ENCODE measurements at regions not wholly inside any gene's neighbourhood (a gene's known extent, or its start where the extent isn't known, plus 50 kb on each side); places are given as distances from the start of the nearest gene placed in this dataset.

- Mint-ChIP-seq H3K27me3 (no peaks in the 10 kb centered on the region), H3K36me3 (no peaks in the 10 kb centered on the region), H3K27ac (no peak overlapping the region), H3K4me1 (no peaks in the 10 kb centered on the region), H3K9me3 (no peaks in the 10 kb centered on the region), H3K4me3 (no peak overlapping the region)
- Histone ChIP-seq H3K4me1 (ENCODE audit: insufficient read depth, low read length) (no peaks in the 10 kb centered on the region), H3K27me3 (ENCODE audit: insufficient read depth, low read length) (no peaks in the 10 kb centered on the region), H3K27ac (ENCODE audit: low read depth, low read length) (no peak overlapping the region), H3K4me3 (ENCODE audit: low read length in 2 of 2) (no peak overlapping the region), H3K36me3 (ENCODE audit: insufficient read depth, low read length) (no peaks in the 10 kb centered on the region), H3K9me3 (ENCODE audit: control insufficient read depth in 1 of 2, low read length in 2 of 2) (no peaks in the 10 kb centered on the region)
- CTCF ChIA-PET (ENCODE audit: partially characterized antibody) = no interaction called here
- POLR2A ChIA-PET (ENCODE audit: partially characterized antibody) = no interaction called here
- no peak for DNase-seq
- intact Hi-C loops (cut with micrococcal nuclease) = no loop called here
Observed at GRCh38 chr13:37381502-37381901, 217.1 kb downstream of the POSTN start.

DNA sequence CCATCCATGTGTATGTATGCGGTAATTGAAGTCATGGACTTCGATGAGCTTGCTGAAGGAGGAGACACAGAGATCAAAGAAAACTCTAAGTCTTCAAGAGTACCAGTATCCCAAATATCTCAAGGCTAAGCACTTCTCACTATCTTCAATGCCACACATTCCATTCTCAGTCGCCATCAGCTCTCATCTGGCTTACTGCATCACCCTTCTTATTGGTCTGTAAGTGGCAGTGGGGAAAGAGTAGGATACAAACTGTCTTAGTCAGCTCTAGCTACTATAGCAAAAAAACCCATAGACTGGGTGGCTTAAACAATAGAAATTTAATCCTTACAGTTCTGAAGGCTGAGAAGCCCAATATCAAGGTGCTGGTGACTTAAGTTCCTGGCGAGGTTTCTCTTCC, 218.7 kb downstream of the POSTN start:
- no peaks in the 10 kb centered on the region for H3K27me3 Mint-ChIP-seq
- no peaks in the 10 kb centered on the region for H3K27me3 ChIP-seq (ENCODE audit: insufficient read depth, low read length)
- H3K9me3 ChIP-seq (ENCODE audit: control insufficient read depth in 1 of 2, low read length in 2 of 2) = no peaks in the 10 kb centered on the region
- ChIA-PET POLR2A (ENCODE audit: partially characterized antibody) (no interaction called here), CTCF (ENCODE audit: partially characterized antibody) (no interaction called here)
- H3K27ac ChIP-seq (ENCODE audit: low read depth, low read length) = no peak overlapping the region
- intact Hi-C loops (cut with micrococcal nuclease) = no loop called here
- H3K4me3 ChIP-seq (ENCODE audit: low read length in 2 of 2) = no peak overlapping the region
- H3K4me3 Mint-ChIP-seq = no peak overlapping the region
- H3K36me3 ChIP-seq (ENCODE audit: insufficient read depth, low read length) = no peaks in the 10 kb centered on the region
- H3K27ac Mint-ChIP-seq = no peak overlapping the region
- H3K9me3 Mint-ChIP-seq = no peaks in the 10 kb centered on the region
- DNase-seq = no peak
- no peaks in the 10 kb centered on the region for H3K4me1 ChIP-seq (ENCODE audit: insufficient read depth, low read length)
- no peaks in the 10 kb centered on the region for H3K4me1 Mint-ChIP-seq
- no peaks in the 10 kb centered on the region for H3K36me3 Mint-ChIP-seq

DNA sequence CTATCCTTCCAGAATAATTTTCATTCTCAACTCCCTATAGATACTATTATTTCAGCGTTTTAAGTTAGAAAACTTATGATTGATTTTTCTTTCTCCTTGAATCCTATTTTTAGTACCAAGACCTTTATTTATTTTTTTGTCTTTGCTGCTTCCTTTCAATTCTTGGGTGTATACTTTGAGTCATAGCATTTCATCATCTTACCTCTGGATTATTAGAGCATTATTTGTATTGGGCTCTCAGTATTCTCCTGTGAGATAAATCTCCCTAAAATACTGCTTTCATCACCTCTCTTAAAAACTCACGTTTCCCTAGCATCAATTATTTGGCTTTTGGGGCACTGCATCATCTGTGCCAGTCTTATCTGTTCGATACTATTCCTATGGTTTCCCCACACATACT, 222.8 kb downstream of the POSTN start:
- no peak for DNase-seq
- no peaks in the 10 kb centered on the region for H3K4me1 ChIP-seq (ENCODE audit: insufficient read depth, low read length)
- H3K27me3 ChIP-seq (ENCODE audit: insufficient read depth, low read length) = no peaks in the 10 kb centered on the region
- no peaks in the 10 kb centered on the region for H3K27me3 Mint-ChIP-seq
- intact Hi-C loops (cut with micrococcal nuclease) = no loop called here
- H3K36me3 ChIP-seq (ENCODE audit: insufficient read depth, low read length) = no peaks in the 10 kb centered on the region
- CTCF ChIA-PET (ENCODE audit: partially characterized antibody) = no interaction called here
- H3K4me1 Mint-ChIP-seq = no peaks in the 10 kb centered on the region
- POLR2A ChIA-PET (ENCODE audit: partially characterized antibody) = no interaction called here
- H3K9me3 Mint-ChIP-seq = peaks cover 0 to 2% (median 0%) of the 10 kb centered on the region in 8 donors
- H3K27ac Mint-ChIP-seq = no peak overlapping the region
- H3K27ac ChIP-seq (ENCODE audit: low read depth, low read length) = no peak overlapping the region
- no peaks in the 10 kb centered on the region for H3K36me3 Mint-ChIP-seq
- no peak overlapping the region for H3K4me3 ChIP-seq (ENCODE audit: low read length in 2 of 2)
- no peaks in the 10 kb centered on the region for H3K9me3 ChIP-seq (ENCODE audit: control insufficient read depth in 1 of 2, low read length in 2 of 2)
- no peak overlapping the region for H3K4me3 Mint-ChIP-seq

DNA sequence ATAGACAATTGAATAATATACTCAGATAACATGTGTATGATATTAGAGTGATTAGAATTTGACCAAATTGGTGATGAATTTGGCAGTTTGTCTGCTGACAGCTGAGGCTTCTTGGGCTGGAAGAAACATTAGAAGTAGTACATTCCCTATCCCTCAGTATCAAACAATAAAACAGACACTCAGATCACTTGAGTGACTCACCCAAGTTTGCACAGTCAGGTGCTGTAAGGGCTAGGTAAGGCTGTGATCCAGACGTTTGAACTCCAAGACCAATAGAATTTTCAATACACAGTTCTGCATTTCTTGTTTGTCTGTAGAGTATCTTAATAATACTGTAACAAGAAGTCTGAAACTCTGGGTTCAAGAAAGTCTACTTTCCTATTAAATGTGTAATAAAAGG, 223.5 kb downstream of the POSTN start:
- H3K4me1 Mint-ChIP-seq = no peaks in the 10 kb centered on the region
- Histone ChIP-seq H3K4me1 (ENCODE audit: insufficient read depth, low read length) (no peaks in the 10 kb centered on the region), H3K4me3 (ENCODE audit: low read length in 2 of 2) (no peak overlapping the region), H3K36me3 (ENCODE audit: insufficient read depth, low read length) (no peaks in the 10 kb centered on the region), H3K27ac (ENCODE audit: low read depth, low read length) (no peak overlapping the region), H3K9me3 (ENCODE audit: control insufficient read depth in 1 of 2, low read length in 2 of 2) (no peaks in the 10 kb centered on the region), H3K27me3 (ENCODE audit: insufficient read depth, low read length) (no peaks in the 10 kb centered on the region)
- H3K36me3 Mint-ChIP-seq = no peaks in the 10 kb centered on the region
- peaks cover 0 to 2% (median 0%) of the 10 kb centered on the region in 8 donors for H3K9me3 Mint-ChIP-seq
- intact Hi-C loops (cut with micrococcal nuclease) = no loop called here
- DNase-seq = no peak
- H3K27ac Mint-ChIP-seq = no peak overlapping the region
- CTCF ChIA-PET (ENCODE audit: partially characterized antibody) = no interaction called here
- POLR2A ChIA-PET (ENCODE audit: partially characterized antibody) = no interaction called here
- no peak overlapping the region for H3K4me3 Mint-ChIP-seq
- H3K27me3 Mint-ChIP-seq = no peaks in the 10 kb centered on the region

DNA sequence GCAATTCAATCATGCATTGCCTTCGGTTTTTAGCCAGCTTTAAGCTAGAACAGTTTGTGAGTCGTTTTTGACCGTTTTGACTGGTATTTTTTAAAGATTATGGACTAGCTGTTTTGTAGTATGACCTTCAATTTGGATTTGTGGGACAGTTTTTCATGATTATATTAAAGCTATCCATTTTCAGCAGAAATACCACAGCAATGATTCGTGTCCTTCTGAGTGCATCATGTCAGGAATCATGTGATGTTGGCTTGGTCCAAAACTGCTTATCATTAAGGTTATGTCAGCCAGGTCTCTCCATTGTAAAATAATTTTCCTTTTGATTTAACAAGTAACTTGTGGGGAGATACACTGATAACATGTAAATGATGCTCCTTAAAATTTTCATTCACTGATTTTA, 229.0 kb downstream of the POSTN start:
- intact Hi-C loops (cut with micrococcal nuclease) = no loop called here

DNA sequence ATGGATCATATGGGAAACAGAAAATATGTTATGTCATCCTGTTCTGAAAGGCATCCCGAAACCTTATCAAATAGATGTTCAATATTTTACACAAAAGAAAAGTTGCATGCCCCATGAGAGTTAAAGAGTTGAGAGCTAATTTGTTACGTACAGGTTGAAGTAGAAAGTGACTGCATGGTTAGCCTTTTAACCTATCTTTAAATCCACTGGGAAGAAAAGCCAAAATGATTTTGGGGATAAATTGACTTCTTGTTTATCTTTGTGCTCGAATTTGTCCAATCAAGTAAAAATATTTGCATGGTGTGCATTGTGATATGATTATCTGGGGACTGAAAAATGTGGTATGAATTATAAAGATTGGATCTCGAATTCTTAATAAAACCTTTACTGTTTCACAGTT, 230.1 kb downstream of the POSTN start:
- H3K27ac Mint-ChIP-seq = no peak overlapping the region
- no peaks in the 10 kb centered on the region for H3K27me3 ChIP-seq (ENCODE audit: insufficient read depth, low read length)
- H3K36me3 Mint-ChIP-seq = no peaks in the 10 kb centered on the region
- H3K27me3 Mint-ChIP-seq = no peaks in the 10 kb centered on the region
- H3K9me3 Mint-ChIP-seq = peaks cover 0 to 4% (median 0%) of the 10 kb centered on the region in 8 donors
- CTCF ChIA-PET (ENCODE audit: partially characterized antibody) = no interaction called here
- no peaks in the 10 kb centered on the region for H3K4me1 Mint-ChIP-seq
- no peak overlapping the region for H3K4me3 ChIP-seq (ENCODE audit: low read length in 2 of 2)
- no peaks in the 10 kb centered on the region for H3K36me3 ChIP-seq (ENCODE audit: insufficient read depth, low read length)
- DNase-seq = no peak
- H3K9me3 ChIP-seq (ENCODE audit: control insufficient read depth in 1 of 2, low read length in 2 of 2) = no peaks in the 10 kb centered on the region
- H3K4me3 Mint-ChIP-seq = no peak overlapping the region
- POLR2A ChIA-PET (ENCODE audit: partially characterized antibody) = no interaction called here
- intact Hi-C loops (cut with micrococcal nuclease) = no loop called here
- H3K4me1 ChIP-seq (ENCODE audit: insufficient read depth, low read length) = no peaks in the 10 kb centered on the region
- H3K27ac ChIP-seq (ENCODE audit: low read depth, low read length) = no peak overlapping the region

More for the DNA sequence above, 229.0 kb downstream of the POSTN start:
- no peaks in the 10 kb centered on the region for H3K27me3 ChIP-seq (ENCODE audit: insufficient read depth, low read length)
- no peak overlapping the region for H3K4me3 ChIP-seq (ENCODE audit: low read length in 2 of 2)
- no peak overlapping the region for H3K27ac Mint-ChIP-seq
- H3K9me3 Mint-ChIP-seq = peaks cover 0 to 4% (median 0%) of the 10 kb centered on the region in 8 donors
- no peaks in the 10 kb centered on the region for H3K27me3 Mint-ChIP-seq
- H3K36me3 ChIP-seq (ENCODE audit: insufficient read depth, low read length) = no peaks in the 10 kb centered on the region
- no peaks in the 10 kb centered on the region for H3K4me1 Mint-ChIP-seq
- H3K36me3 Mint-ChIP-seq = no peaks in the 10 kb centered on the region
- no peaks in the 10 kb centered on the region for H3K9me3 ChIP-seq (ENCODE audit: control insufficient read depth in 1 of 2, low read length in 2 of 2)
- ChIA-PET CTCF (ENCODE audit: partially characterized antibody) (no interaction called here), POLR2A (ENCODE audit: partially characterized antibody) (no interaction called here)
- no peak overlapping the region for H3K4me3 Mint-ChIP-seq
- no peak for DNase-seq
- no peaks in the 10 kb centered on the region for H3K4me1 ChIP-seq (ENCODE audit: insufficient read depth, low read length)
- H3K27ac ChIP-seq (ENCODE audit: low read depth, low read length) = no peak overlapping the region

DNA sequence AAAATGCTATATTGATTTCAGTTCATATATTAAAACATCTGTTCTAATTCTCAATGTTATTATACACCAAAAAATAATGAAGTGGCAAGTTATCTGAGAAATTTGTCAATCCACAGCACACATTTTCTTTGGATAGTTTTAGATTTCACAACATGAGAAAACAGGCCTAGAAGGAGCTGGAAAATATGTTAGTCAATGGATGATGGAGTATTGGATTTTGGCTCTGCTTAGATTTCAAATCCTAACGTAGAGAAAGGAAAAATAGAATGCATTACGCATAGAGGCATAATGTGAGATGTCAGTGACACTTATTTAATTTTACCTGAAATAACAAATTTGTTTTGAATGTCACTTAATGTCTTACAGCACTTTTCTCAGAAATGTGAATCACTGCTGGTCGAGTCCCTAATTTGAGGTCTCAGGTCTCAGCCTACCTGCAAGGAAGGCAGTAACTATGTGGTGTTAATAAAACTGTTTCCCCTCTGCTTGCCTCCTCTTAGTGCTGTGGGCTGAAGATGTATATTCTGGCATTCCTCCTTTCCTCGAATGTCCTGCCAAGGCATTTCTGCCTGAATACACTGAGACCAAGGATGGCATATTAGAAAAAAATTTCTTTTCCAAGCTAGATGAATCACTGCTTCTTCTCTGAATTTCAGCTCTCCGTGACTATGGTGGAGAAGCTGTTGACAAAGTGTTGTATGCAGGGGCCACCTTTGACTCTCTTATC, 232.4 kb downstream of the POSTN start:
- Mint-ChIP-seq H3K27me3 (no peaks in the 10 kb centered on the region), H3K4me1 (no peaks in the 10 kb centered on the region), H3K9me3 (peaks cover 0 to 4% (median 0%) of the 10 kb centered on the region in 8 donors), H3K27ac (no peak overlapping the region), H3K4me3 (no peak overlapping the region), H3K36me3 (no peaks in the 10 kb centered on the region)
- Histone ChIP-seq H3K9me3 (ENCODE audit: control insufficient read depth in 1 of 2, low read length in 2 of 2) (no peaks in the 10 kb centered on the region), H3K27ac (ENCODE audit: low read depth, low read length) (no peak overlapping the region), H3K36me3 (ENCODE audit: insufficient read depth, low read length) (no peaks in the 10 kb centered on the region), H3K4me3 (ENCODE audit: low read length in 2 of 2) (no peak overlapping the region), H3K4me1 (ENCODE audit: insufficient read depth, low read length) (no peaks in the 10 kb centered on the region), H3K27me3 (ENCODE audit: insufficient read depth, low read length) (no peaks in the 10 kb centered on the region)
- intact Hi-C loops (cut with micrococcal nuclease) = no loop called here
- POLR2A ChIA-PET (ENCODE audit: partially characterized antibody) = no interaction called here
- CTCF ChIA-PET (ENCODE audit: partially characterized antibody) = no interaction called here
- DNase-seq = no peak

DNA sequence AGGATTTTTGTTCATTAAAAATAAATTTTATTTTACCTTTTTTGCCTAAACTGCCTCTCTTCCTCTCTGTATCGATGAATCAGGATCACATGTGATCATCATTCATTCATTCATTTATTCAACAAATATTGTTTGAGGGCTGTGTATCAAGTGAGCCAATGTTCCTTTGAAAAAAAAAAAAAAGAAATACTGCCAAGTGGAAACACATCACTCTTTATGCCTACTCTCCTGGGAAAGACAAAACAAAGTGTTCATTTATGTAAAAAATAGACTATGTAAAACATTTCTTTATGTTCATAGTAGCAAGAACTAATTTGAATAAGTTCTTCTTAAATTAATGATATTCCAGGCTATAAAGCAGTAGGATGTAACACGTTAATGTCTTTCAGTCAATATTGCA, 233.1 kb downstream of the POSTN start:
- Histone ChIP-seq H3K9me3 (ENCODE audit: control insufficient read depth in 1 of 2, low read length in 2 of 2) (no peaks in the 10 kb centered on the region), H3K27ac (ENCODE audit: low read depth, low read length) (no peak overlapping the region), H3K27me3 (ENCODE audit: insufficient read depth, low read length) (no peaks in the 10 kb centered on the region), H3K36me3 (ENCODE audit: insufficient read depth, low read length) (no peaks in the 10 kb centered on the region), H3K4me1 (ENCODE audit: insufficient read depth, low read length) (no peaks in the 10 kb centered on the region), H3K4me3 (ENCODE audit: low read length in 2 of 2) (no peak overlapping the region)
- CTCF ChIA-PET (ENCODE audit: partially characterized antibody) = no interaction called here
- Mint-ChIP-seq H3K27ac (no peak overlapping the region), H3K27me3 (no peaks in the 10 kb centered on the region), H3K4me3 (no peak overlapping the region), H3K9me3 (peaks cover 0 to 4% (median 0%) of the 10 kb centered on the region in 8 donors), H3K4me1 (no peaks in the 10 kb centered on the region), H3K36me3 (no peaks in the 10 kb centered on the region)
- DNase-seq = no peak
- POLR2A ChIA-PET (ENCODE audit: partially characterized antibody) = no interaction called here
- intact Hi-C loops (cut with micrococcal nuclease) = no loop called here

Data from CD4-positive, alpha-beta memory T cell (primary cell).